Brain pericyte (primary cell): ENCODE measurements at regions not wholly inside any gene's neighbourhood (a gene's known extent, or its start where the extent isn't known, plus 50 kb on each side); places are given as distances from the start of the nearest gene placed in this dataset.
"Not testable (repeated sequence)": the region's sequence is repeated elsewhere in the genome, so short reads cannot be mapped to it uniquely, and the experiment has no call there.

Source experiments
- DNase-seq: peaks from one replicate; pipeline ENCODE4 v3.0.0-alpha.2; 2012; ENCODE audit warnings: low read depth, low spot score

- not testable (repeated sequence) for DNase-seq
Observed at GRCh38 chr1:157368941-157369340, 183.4 kb downstream of the FCRL5 start.

GRCh38 chr1:157368363-157368762 lies 184.0 kb downstream of the FCRL5 start:
- no peak for DNase-seq

- no peak for DNase-seq
Observed at GRCh38 chr1:157367870-157368269, 184.4 kb downstream of the FCRL5 start.

- DNase-seq: no peak
Observed at GRCh38 chr1:157367091-157367739, 185.1 kb downstream of the FCRL5 start.

- DNase-seq: no peak
Observed at GRCh38 chr1:157364612-157365011, 187.7 kb downstream of the FCRL5 start.

- no peak for DNase-seq
Observed at GRCh38 chr1:157363660-157364140, 188.6 kb downstream of the FCRL5 start.

- DNase-seq: no peak
Observed at GRCh38 chr1:157360023-157360390, 192.3 kb downstream of the FCRL5 start.

GRCh38 chr1:157359314-157360022 lies 192.8 kb downstream of the FCRL5 start:
- DNase-seq: no peak

- DNase-seq: no peak
Observed at GRCh38 chr1:157357111-157357510, 195.2 kb downstream of the FCRL5 start.

GRCh38 chr1:157356601-157357000 lies 195.7 kb downstream of the FCRL5 start:
- no peak for DNase-seq

GRCh38 chr1:157353546-157353945 lies 198.8 kb downstream of the FCRL5 start:
- DNase-seq: no peak

GRCh38 chr1:157352817-157353408 lies 199.4 kb downstream of the FCRL5 start:
- DNase-seq: no peak

GRCh38 chr1:157352216-157352615 lies 200.1 kb downstream of the FCRL5 start:
- no peak for DNase-seq

- DNase-seq: not testable (repeated sequence)
Observed at GRCh38 chr1:157351800-157352199, 200.5 kb downstream of the FCRL5 start.

- DNase-seq: no peak
Observed at GRCh38 chr1:157348538-157349480, 203.5 kb downstream of the FCRL5 start.

GRCh38 chr1:157347506-157347905 lies 204.8 kb downstream of the FCRL5 start:
- no peak for DNase-seq

- not testable (repeated sequence) for DNase-seq
Observed at GRCh38 chr1:157337785-157338184, 199.6 kb upstream of the ETV3 start.

GRCh38 chr1:157335056-157335455 lies 196.9 kb upstream of the ETV3 start:
- no peak for DNase-seq

GRCh38 chr1:157334041-157334440 lies 195.8 kb upstream of the ETV3 start:
- DNase-seq: no peak

GRCh38 chr1:157330177-157330576 lies 192.0 kb upstream of the ETV3 start:
- not testable (repeated sequence) for DNase-seq

- not testable (repeated sequence) for DNase-seq
Observed at GRCh38 chr1:157328120-157328519, 189.9 kb upstream of the ETV3 start.
